ENCODE measurements at regions not wholly inside any gene's neighbourhood (a gene's known extent, or its start where the extent isn't known, plus 50 kb on each side); places are given as distances from the start of the nearest gene placed in this dataset.
"Not testable (repeated sequence)": the region's sequence is repeated elsewhere in the genome, so short reads cannot be mapped to it uniquely, and the experiment has no call there.

DNA sequence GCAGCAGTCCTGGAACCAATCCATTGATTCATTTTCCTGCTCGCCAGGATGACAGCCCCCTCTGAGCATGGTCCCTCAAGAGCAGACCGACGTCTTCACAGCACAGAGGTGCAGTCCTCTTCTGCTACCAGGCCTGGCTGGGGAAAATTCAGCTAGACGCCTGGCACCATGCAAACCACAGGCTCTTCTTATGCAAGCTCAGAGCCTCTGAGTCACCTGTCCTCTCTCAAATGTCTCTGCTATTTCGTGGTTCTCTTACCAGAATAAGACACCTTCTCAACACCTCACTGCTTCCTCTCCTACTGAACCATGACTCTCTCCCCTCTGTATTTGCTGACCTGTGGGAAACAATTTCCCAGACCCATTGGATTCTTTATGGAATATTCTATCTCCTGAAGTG is 79.8 kb upstream of the CYRIA start:
- no peak for DNase-seq

DNA sequence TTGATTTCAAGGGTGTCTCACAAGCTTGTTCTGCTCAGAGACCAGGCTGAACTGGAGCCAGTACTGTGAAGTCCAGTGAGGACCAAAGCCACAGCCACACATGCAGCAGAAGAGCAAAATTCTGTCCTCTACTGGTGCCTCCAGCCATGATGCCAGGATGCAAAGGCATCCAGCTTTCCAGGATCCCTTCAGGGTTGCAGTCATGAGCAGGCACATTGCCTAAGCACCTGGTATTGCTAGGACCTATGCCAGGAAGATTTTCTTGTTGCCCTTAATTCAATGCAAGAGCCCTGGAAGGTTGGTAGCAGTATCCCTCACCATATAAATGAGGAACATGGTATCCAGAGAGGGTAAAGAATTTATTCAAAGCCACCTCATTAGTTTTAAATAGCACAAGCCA is 78.9 kb upstream of the CYRIA start:
- no peak for DNase-seq

DNA sequence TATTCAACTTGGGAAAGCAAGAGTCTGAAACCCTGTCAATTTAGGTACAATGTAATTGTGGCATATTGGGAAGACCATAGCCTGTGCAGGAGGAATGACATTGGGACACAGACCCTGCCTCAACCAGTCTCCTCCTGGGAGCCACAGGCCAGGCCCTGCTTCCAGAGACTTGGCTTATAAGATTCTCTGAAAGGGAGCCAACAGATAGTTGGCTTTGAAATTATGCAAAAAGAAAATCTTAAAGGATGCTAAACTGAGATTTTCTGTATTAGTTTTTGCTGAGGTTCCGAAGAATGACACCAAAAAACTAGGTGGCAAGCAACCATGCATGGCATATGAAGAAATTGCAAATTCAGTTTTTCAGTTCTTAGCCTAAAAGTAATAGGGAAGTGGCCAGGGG is 76.4 kb upstream of the CYRIA start:
- no peak for DNase-seq

DNA sequence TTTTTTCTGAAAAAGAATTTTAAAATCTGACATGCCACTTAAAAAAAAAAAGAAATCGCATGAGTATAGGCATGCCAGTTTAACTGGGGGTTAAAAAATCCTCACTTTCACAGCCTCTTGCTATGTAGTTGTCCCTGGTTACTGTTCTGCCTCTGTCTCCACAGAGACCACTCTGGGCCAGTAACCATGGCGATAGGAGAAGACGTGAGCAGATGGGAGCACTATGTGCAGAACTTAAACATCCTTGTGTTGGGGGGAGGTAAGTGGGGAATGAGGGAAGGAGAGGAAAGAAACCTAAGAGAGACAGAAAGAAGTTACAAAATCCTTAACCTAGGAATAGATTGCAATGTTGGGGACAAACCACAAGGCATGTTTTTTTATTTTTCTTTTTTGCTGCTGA is 75.9 kb upstream of the CYRIA start:
- DNase-seq = no peak

DNA sequence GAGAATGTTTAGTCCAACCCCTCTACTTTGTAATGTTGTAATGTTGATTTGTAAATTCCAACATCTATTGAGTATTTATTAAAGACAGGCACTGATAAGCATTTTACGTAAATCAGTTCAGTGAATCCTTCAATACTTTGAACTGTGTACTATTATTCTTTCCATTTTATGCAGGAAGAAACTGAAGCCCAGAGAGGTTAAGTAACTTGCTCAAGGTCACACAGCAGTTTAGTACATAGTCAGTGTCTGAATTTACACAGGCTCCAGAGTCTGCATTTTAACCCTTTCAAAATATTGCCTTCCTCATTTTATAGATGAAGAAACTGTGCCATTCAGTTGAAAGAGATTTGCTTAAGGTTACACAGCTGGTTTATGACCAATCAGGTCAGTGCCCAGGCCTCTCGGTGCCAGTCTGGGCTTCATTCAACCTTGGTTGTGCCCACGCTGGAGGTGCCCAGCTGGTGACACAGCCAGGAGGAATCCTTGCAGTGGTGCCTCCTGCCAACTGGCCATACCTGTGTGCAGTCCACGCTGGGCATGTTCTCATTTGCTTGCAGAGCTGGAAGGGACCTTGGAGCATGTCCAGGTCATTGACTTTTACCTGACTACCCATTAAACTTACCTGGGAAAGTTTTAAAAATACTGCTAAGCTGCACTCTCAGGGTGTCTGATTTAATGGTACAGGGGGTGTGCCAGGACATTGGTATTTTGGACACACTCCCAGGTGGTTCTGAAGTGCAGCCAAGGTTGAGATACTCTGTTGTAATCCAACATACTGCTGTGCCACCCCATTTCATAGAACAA is 74.3 kb upstream of the CYRIA start:
- no peak for DNase-seq

DNA sequence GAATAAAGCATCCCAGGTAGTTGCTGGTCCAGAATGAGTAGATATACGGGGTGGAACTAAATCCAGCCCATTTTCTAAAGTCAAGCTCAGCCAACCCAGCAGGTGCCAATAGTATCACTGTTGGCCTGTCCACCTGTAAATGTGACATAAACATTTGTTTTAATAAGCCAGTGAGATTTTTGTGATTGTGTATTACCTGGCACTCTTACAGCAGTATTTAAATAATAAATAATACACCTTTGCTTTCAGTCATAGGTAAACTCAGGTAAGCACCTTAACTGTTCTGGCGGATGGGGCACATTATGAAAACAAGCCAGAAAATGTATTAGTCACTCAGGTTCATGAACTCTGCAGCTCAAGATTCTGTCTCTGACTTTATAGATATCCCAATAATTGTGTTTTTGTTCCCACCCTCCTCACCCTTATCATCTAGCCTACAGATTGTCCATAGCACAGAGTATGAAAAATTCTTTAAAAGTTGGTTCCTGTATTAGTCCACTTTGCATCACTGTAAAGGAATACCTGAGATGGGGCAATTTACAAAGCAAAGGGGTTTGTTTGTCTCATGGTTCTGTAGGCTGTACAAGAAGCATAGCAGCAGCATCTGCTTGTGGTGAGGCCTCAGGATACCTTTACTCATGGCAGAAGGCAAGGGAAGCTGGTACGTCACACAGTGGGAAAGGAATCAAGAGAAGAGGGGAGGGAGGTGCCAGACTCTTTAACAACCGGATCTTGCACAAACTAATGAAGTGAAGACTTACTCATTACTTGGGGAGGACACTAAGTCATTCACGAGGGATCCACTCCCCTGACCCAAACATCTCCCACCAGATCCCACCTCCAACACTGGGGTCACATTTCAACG is 73.0 kb upstream of the CYRIA start:
- no peak for DNase-seq

DNA sequence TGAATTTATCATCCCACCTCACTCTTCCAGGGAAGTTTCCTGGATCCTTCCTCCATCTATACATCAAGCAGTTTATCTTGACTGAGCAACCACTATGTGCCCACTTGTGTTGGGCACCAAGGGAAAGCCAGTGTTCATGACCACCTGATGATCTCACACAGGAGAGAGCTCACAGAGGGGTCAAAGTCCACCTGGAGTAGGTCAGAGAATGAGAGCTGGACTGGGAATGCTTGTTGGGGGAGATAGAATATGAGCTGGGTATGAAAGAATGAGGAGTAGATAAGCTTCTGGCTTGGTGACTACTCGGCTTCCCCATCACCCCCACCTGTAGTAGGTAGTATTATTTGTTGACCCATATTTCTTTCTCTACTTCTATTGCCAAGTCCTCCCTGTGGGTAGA is 72.2 kb upstream of the CYRIA start:
- DNase-seq = no peak

DNA sequence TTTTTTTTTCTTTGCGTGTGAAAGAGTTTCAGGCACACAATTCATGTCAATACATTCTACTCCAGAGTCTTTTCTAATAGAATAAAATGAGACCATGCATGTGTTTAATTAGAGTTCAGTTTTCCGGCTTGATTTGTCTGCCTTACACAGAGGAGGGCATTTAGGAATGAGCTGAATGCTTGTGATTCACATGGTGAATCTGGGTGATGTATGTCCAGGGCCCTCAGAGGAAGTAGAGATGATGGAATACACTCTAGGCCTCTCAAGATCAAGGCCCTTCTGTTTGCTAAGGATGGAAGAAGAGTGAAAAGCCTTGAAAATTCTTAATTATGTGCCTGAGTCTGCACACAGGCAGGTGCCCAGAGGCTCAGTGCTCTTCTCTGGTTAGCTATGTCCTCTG is 71.0 kb upstream of the CYRIA start:
- DNase-seq = no peak

DNA sequence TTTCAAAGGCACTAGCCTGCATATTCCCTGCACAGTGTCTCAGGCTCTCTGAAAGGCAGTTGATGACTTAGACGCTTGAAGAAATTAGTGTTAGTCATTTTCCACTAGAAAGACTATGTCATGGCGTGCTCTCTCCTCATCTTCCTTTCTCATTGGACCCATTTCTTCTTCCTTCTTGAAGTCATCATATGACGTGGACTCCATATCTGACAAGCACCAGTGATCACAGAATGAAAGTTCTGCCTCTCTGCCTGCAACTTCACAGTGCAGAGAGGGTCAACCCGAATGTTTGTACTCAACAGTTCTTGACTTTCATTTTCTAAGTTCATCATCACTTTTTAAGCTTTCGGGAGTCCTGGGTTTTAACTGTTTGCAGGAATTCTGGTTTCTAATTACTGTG is 63.7 kb upstream of the CYRIA start:
- no peak for DNase-seq

DNA sequence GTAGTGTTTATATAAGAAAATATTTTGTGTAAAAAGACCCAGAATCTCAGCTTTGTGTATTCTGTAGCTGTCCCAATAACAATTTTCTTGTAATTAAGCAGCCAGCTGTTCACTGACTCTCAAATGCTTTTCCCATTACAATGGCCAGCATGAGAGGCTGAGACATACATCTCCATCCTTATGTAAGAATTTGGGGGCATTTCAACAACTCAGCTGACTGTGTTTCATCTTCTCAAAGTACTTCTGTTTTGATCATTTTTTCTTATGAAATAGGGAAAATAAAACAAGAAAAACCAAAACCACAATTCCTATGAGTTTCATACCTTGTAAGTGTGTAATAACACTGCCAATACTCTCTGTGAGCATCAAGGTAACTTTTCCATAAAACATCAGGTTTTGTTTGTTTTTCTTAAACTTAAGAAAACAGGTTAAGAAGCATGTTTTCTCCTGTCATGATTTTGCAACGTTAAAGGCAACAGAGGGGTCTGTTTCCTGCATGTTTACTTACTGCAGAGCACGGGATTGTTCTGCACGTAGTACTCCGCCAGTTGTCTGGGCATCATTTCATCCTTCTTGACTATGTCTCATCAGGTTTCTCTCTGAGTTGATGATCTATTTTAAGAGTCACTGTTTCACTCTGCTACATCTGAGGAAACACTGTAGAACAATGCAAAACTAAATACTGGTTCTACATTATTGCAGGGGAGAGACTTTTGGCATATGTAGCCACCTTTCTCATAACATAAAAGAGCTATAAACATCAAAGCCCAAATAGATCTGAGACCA is 62.9 kb upstream of the CYRIA start:
- no peak for DNase-seq

DNA sequence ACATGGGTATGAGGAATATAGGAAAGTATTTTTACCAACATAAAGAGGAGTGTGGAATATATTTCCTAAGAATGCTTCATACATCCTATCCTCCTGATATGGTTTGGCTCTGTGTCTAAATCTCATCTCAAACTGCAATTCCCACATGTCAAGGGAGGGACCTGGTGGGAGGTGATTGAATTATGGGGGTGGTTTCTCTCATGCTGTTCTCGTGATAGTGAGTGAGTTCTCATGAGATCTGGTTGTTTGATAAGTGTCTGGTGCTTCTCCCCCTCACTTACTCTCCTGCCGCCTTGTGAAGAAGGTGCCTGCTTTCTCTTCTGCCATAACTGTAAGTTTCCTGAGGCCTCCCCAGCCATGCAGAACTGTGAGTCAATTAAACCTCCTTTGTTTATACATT is 62.2 kb upstream of the CYRIA start:
- DNase-seq = not testable (repeated sequence)

DNA sequence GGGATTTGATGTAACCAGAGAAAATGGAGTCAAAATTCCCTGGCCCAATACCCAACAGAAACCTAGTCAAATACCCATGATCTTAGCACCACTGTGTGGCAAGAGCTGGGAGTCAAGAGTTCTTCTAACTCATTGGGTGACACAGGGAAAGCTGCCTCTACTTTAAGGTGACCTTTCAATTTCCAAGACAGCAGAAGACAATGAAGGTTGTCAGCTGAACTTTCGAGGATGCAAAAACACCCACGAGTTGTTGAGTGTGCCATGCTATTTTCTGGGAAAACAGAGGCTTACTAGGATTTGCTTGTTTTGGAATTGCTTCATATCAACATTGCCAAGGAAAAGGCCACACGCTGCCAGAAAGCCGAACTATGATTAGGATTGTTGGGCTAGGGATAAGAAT is 61.6 kb upstream of the CYRIA start:
- no peak for DNase-seq

DNA sequence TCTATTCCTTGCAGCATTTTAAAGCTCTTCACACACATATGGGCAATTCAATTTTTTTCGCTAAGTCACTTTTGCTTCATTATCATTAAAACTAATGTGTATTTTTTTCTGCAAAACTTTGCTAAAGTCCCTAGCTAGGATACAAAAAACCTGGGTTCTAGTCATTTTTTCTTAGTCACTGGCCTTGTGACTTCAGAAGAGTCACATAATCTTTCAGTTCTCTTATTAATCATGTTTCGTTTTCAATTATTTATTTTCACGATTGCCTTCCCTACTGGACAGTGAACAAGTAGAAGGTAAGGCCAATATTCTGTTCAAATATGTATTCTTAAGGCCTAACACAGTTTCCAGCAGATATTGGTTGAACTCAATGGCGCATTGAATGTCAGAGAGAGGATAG is 60.9 kb upstream of the CYRIA start:
- DNase-seq = no peak

DNA sequence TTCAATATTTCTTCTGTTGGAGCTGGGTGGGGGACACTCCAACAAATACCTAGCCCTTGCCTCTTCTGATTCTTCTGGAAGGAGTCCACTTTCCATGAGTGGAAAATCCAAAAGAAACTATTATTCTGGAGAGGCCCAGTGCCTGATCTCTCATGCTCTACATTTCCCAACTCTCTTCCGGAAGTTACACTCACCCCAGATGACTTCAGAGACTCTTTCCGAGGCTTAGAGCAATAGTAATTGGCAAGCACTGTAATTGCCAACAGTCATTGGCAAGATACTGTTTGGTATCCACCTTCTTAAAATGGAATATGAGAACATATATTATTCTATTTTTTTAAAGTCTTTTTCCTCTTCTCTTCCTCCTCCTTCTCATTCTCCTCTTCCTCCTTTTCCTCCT is 60.5 kb upstream of the CYRIA start:
- DNase-seq = no peak

DNA sequence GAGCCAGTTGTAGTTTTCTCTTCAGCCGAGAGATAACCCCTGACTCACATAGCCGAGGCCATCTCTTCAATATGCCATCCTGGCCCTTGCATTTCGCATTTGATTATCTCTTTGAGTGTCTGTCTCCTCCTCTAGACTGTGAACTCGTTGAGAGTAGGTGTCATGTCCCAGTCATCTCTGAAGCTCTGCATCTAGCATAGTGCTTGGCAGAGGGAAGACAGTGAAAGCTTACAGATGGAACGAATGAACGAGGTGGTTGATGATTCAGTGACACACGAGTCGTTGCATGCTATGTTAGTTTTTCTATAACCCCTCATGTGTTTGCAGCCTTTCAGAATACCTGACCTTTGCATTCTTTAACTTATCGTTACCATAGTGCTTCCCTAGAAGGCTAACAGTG is 59.9 kb upstream of the CYRIA start:
- DNase-seq = no peak

DNA sequence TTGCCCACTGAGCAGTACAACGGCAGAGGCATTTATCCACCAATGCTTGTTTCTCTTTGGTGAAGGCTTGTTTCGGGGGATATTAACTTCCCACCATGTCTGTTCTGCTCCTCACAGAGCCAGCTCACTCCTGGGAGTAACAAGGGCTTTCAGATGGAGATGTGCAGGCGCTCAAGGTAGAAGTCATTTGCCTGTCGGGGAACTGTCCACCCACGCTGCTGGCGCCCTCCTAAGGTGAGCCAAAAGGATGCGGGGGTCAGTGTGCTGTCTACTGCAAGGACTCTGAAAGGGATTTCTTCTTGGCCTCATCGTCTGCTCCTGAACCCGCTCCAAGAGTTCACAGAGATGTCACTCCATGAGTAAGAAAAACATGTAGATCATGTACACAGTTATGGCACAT is 57.0 kb upstream of the CYRIA start:
- no peak for DNase-seq

DNA sequence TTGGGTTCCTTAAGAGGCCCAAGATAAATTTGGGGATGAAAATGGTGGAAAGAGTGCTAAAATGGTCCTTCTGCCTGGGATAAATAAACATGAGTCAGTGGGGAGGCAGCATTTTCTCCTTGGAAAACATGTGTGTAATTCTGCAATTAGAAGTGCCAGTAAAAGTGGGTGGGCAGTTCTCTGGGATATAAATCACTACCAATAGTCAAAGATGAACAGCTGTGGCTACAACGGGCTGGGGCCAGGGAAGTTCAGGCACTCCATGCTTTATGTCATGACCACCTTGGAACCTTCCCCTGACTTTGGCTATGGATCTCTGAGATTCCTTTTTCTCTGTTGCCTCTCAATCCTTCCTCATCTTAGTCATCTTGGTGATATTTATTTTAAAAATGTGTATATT is 56.5 kb upstream of the CYRIA start:
- DNase-seq = no peak

DNA sequence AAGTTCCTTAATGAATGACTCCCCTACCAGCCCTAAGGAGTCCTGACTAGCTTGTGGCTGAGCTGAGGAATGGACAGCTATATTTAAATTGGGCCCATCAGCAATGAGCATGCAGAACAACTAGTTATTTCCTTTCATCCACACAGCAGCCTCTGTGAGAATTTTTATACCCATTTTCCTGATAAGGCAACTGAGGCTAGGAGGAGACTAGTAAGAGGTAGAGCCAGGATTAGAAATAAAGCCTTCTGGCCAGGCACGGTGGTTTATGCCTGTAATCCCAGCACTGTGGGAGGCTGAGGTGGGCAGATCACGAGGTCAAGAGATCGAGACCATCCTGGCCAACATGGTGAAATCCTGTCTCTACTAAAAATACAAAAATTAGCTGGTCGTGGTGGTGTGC is 55.9 kb upstream of the CYRIA start:
- not testable (repeated sequence) for DNase-seq

DNA sequence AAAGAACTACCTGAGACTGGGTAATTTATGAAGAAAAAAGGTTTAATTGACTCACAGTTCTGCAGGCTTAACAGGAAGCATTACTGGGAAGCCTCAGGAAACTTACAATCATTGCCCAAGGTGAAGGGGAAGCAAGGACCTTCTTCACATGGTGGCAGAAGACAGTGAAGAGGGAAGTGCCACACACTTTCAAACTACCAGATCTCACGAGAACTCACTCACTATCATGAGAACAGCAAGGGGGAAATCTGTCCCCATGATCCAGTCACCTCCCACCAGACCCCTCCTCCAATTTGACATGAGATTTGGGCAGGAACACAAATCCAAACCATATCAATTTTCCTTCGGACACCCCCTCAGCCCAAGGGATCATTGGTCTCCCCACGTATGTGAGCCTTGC is 55.1 kb upstream of the CYRIA start:
- DNase-seq = not testable (repeated sequence)

DNA sequence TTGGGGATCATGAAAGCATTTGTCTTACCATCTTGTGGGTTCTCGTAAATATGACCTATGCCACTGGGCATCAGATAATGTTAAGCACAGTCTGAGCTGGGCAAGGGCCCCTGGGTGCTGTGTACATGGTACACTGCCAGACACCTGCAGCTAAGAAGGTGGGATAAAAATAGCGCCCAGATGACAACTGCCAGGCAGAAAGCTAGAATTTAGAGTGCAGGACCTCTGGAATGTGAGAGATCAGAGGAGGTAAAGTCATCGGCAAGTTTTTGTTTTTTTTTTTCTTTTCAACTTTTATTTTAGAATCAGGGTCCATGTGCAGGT is 53.8 kb upstream of the CYRIA start:
- no peak for DNase-seq

DNA sequence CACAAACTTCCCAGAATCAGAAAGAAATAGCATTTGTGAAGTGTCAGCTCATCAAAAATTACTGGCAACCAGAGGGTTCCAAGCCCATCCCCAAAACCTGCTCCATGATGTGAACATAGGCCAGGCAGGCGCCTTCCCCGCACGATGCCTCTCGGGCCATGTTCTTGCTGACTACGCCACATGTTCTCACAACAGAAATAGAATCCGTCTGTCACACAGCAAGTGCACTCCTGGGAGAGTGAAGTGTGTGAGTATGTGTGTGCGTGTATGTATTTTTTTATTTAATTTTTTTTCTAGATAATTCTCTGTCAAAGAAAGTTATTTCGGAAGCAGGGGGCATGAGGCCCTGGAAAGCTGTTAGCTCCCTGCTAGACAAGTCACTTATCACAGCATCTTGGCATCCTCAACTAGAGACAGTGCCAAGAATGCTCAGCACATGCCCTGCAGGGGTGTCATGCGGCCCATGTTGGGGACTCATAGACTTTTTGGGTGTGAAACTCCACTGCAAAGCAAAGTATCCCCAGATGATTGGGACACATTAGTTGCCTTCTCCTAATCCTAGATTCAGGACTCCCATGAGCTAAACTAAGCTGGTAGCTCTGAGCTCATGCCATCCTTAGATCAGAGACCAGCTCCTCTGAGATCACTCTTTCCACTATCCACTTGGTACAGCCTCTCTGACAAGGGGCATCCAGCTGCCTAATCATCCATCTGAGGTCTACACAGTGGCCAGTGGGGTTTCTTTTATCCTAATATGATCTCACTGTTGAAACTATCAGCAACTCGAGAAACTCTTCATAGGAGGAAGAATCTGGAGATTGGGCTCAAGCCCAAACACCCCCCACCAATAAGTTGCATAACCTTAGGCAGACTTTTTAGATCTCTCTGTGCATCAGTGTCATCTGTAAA is 53.2 kb upstream of the CYRIA start:
- DNase-seq = no peak

DNA sequence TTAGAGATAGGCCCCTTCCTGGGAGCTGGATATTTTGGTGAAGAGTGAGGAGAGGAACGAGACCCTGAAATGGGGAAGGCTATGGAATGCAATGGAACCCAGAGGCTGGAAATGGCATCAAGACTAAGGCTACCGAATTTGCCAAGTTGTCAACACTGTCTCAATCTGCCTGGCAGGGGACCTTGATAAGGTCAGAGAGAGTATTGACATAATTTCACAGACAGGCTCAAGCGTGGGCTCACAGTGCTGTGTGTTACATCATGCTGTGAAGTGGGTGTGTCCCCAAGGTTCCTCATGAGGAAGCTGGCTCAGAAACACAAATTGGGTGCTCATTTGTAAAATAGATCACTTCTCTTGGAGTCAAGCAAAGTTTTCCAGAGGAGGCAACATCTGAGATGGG is 51.8 kb upstream of the CYRIA start:
- no peak for DNase-seq

DNA sequence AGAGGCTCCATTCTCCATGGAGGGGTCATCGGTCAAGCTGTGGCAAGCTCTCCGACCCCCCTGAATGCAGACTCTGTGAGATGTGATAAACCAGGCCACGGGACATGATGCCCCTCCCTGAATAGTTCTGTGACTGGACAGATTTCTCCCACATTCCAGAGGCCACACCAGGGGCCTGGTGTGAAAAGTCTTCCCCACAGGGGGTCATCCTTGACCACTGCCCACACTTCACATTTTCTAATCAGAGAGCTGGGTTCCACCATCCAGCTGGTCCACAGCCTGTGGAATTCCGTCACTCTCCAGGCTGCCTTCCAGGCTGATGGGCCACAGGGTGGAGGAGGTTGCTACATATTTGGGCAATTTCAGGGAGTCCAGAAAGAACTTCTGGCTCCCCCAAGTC is 51.3 kb upstream of the CYRIA start:
- no peak for DNase-seq
